GM10266 (cell line): ENCODE measurements at regions not wholly inside any gene's neighbourhood (a gene's known extent, or its start where the extent isn't known, plus 50 kb on each side); places are given as distances from the start of the nearest gene placed in this dataset.
"Not testable (repeated sequence)": the region's sequence is repeated elsewhere in the genome, so short reads cannot be mapped to it uniquely, and the experiment has no call there.

Experiments used
- DNase-seq: peaks from one replicate; pipeline ENCODE4 v3.0.0; 2012; ENCODE audit errors: extremely low spot score
- CTCF ChIP-seq: IDR thresholded peaks from 2 replicates; pipeline ENCODE4 v1.5.1; 2012; ENCODE audit warnings: mild to moderate bottlenecking, low read depth; ENCODE audit not compliant: control insufficient read depth, insufficient read depth; ENCODE audit errors: missing control alignments

GRCh38 chr2:38464971-38465788, 88.1 kb upstream of the ATL2 start:
- TF ChIP-seq CTCF: no peak
- DNase-seq: no peak

- DNase-seq: no peak
- no peak for TF ChIP-seq CTCF
Measured at GRCh38 chr2:38463752-38464151, 86.7 kb upstream of the ATL2 start.

- TF ChIP-seq CTCF: no peak
- DNase-seq: no peak
Measured at GRCh38 chr2:38462121-38462661, 85.1 kb upstream of the ATL2 start.

- DNase-seq: no peak
- no peak for TF ChIP-seq CTCF
Measured at GRCh38 chr2:38461470-38461869, 84.4 kb upstream of the ATL2 start.

- no peak for DNase-seq
- no peak for TF ChIP-seq CTCF
Measured at GRCh38 chr2:38460313-38460712, 83.2 kb upstream of the ATL2 start.

GRCh38 chr2:38454081-38454480, 77.0 kb upstream of the ATL2 start:
- TF ChIP-seq CTCF: no peak
- DNase-seq: no peak

- DNase-seq: not testable (repeated sequence)
Measured at GRCh38 chr2:38451778-38452177, 74.7 kb upstream of the ATL2 start.
